ENCODE measurements at regions not wholly inside any gene's neighbourhood (a gene's known extent, or its start where the extent isn't known, plus 50 kb on each side); places are given as distances from the start of the nearest gene placed in this dataset.

DNA sequence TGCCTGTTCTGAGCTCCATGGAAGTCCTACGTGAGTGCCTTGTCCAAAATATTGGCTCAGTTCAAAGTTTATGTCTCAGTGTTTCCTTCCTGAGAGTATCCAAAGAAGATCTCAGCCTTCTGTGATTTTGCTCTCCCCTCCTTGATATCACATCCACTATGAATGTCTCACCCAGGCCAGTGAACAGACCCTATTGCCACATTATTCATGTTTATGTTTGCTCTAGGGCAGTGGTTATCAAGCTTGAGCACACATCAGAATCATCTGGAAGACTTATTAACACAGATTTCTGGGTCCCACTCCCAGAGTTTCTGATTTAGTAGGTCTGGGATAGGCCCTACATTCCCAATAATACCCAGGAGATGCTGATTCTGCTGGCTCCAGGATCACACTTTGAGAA is 145.0 kb upstream of the FGGY start:
- no peak for TF ChIP-seq POLR2AphosphoS5 (IDR thresholded peaks at IDR 0.05)
- TF ChIP-seq, protein P1, sequence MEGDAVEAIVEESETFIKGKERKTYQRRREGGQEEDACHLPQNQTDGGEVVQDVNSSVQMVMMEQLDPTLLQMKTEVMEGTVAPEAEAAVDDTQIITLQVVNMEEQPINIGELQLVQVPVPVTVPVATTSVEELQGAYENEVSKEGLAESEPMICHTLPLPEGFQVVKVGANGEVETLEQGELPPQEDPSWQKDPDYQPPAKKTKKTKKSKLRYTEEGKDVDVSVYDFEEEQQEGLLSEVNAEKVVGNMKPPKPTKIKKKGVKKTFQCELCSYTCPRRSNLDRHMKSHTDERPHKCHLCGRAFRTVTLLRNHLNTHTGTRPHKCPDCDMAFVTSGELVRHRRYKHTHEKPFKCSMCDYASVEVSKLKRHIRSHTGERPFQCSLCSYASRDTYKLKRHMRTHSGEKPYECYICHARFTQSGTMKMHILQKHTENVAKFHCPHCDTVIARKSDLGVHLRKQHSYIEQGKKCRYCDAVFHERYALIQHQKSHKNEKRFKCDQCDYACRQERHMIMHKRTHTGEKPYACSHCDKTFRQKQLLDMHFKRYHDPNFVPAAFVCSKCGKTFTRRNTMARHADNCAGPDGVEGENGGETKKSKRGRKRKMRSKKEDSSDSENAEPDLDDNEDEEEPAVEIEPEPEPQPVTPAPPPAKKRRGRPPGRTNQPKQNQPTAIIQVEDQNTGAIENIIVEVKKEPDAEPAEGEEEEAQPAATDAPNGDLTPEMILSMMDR (IDR thresholded peaks at IDR 0.05): no peak
- TF ChIP-seq POLR2A (IDR thresholded peaks at IDR 0.05): no peak
